Neural cell (in vitro differentiated cells): ENCODE measurements at regions not wholly inside any gene's neighbourhood (a gene's known extent, or its start where the extent isn't known, plus 50 kb on each side); places are given as distances from the start of the nearest gene placed in this dataset.

Experiments
- H2AFZ ChIP-seq: fragments of 200-600, 300-800 bp; sonication (generic), shearing (Covaris generic); 2 replicates; pipeline ENCODE4 v1.6.0; 2014; ENCODE audit warnings: low read depth, mild to moderate bottlenecking, antibody characterized with exemption, low read length, moderate library complexity
- H3F3A ChIP-seq: fragments of 200-600 bp; shearing (Covaris generic); 2 replicates; pipeline ENCODE4 v1.6.1; 2016; ENCODE audit warnings: mild to moderate bottlenecking, moderate library complexity, mixed read lengths, antibody characterized with exemption, low read length; ENCODE audit not compliant: insufficient read depth, poor library complexity, severe bottlenecking
- H3K27ac ChIP-seq: fragments of 200-600, 300-800 bp; sonication (generic), shearing (Covaris generic); 2 replicates; pipeline ENCODE4 v1.5.1; 2014; ENCODE audit warnings: mild to moderate bottlenecking, low read length, moderate library complexity
- H3K27me3 ChIP-seq: fragments of 300-800, 200-600 bp; sonication (generic), shearing (Covaris generic); 2 replicates; pipeline ENCODE4 v1.6.0; 2014; ENCODE audit warnings: mild to moderate bottlenecking, low read depth, low read length, moderate library complexity; ENCODE audit not compliant: insufficient read depth
- H3K36me3 ChIP-seq: fragments of 300-800, 200-600 bp; sonication (generic), shearing (Covaris generic); 2 replicates; pipeline ENCODE4 v1.5.1; 2014; ENCODE audit warnings: mild to moderate bottlenecking, antibody characterized with exemption, low read length, moderate library complexity; ENCODE audit not compliant: insufficient read depth
- H3K4me2 ChIP-seq: fragments of 300-800, 200-600 bp; sonication (generic), shearing (Covaris generic); 2 replicates; pipeline ENCODE4 v1.6.0; 2014; ENCODE audit warnings: mild to moderate bottlenecking, low read length
- H3K4me3 ChIP-seq: fragments of 300-800, 200-600 bp; sonication (generic), shearing (Covaris generic); 2 replicates; pipeline ENCODE4 v1.5.1; 2014; ENCODE audit warnings: mild to moderate bottlenecking, low read length, moderate library complexity
- H3K79me2 ChIP-seq: fragments of 200-600 bp; shearing (Covaris generic); replicated peaks from 2 replicates; pipeline ENCODE4 v1.6.0; 2014; ENCODE audit warnings: mild to moderate bottlenecking, low read length, moderate library complexity; ENCODE audit not compliant: insufficient read depth
- H3K9ac ChIP-seq: fragments of 300-800, 200-600 bp; sonication (generic), shearing (Covaris generic); 2 replicates; pipeline ENCODE4 v1.6.1; 2016; ENCODE audit warnings: mild to moderate bottlenecking, low read length, mixed read lengths
- H3K9me2 ChIP-seq: fragments of 200-600 bp; shearing (Covaris generic); 2 replicates; pipeline ENCODE4 v1.6.1; 2016; ENCODE audit warnings: mild to moderate bottlenecking, low read length, mixed read lengths; ENCODE audit not compliant: insufficient read depth
- H3K9me3 ChIP-seq: fragments of 200-600, 300-800 bp; sonication (generic), shearing (Covaris generic); 2 replicates; pipeline ENCODE4 v1.6.1; 2016; ENCODE audit warnings: mild to moderate bottlenecking, mixed run types, low read length, moderate library complexity, mixed read lengths
- H4K20me1 ChIP-seq: fragments of 200-600 bp; shearing (Covaris generic); 2 replicates; pipeline ENCODE4 v1.6.1; 2016; ENCODE audit warnings: mild to moderate bottlenecking, mixed run types; ENCODE audit not compliant: insufficient read depth
- CTCF ChIP-seq: fragments of 450-650 bp; IDR thresholded peaks from 2 replicates; pipeline ENCODE4 v1.5.1; 2014; ENCODE audit warnings: antibody characterized with exemption, mild to moderate bottlenecking, moderate library complexity; ENCODE audit not compliant: poor library complexity, severe bottlenecking
- EP300 ChIP-seq: fragments of 450-650 bp; conservative IDR thresholded peaks from 2 replicates; pipeline ENCODE4 v1.6.1; 2014; ENCODE audit warnings: antibody characterized with exemption, mild to moderate bottlenecking, moderate library complexity; ENCODE audit not compliant: poor library complexity, severe bottlenecking
- EZH2 ChIP-seq: fragments of 200-600, 300-800 bp; shearing (Covaris generic), sonication (generic); IDR thresholded peaks from 2 replicates; pipeline ENCODE4 v1.6.1; 2014; ENCODE audit warnings: antibody characterized with exemption, low read length, borderline replicate concordance, mild to moderate bottlenecking; ENCODE audit not compliant: insufficient read depth, poor library complexity, severe bottlenecking
- MXI1 ChIP-seq: fragments of 450-650 bp; conservative IDR thresholded peaks from 2 replicates; pipeline ENCODE4 v1.6.1; 2014; ENCODE audit warnings: antibody characterized with exemption, mild to moderate bottlenecking; ENCODE audit not compliant: poor library complexity, severe bottlenecking
- POLR2AphosphoS5 ChIP-seq: IDR thresholded peaks from 2 replicates; pipeline ENCODE4 v1.6.1; 2012
- RAD21 ChIP-seq: fragments of 450-650 bp; conservative IDR thresholded peaks from 2 replicates; pipeline ENCODE4 v1.6.1; 2014; ENCODE audit warnings: antibody characterized with exemption, mild to moderate bottlenecking, moderate library complexity
- REST ChIP-seq: IDR thresholded peaks from 2 replicates; pipeline ENCODE4 v1.6.1; 2012; ENCODE audit warnings: borderline replicate concordance
- SMC3 ChIP-seq: fragments of 450-650 bp; conservative IDR thresholded peaks from 2 replicates; pipeline ENCODE4 v1.6.1; 2014; ENCODE audit warnings: antibody characterized with exemption, mild to moderate bottlenecking, moderate library complexity; ENCODE audit not compliant: poor library complexity
- TAF1 ChIP-seq: IDR thresholded peaks from 2 replicates; pipeline ENCODE4 v1.6.1; 2012; ENCODE audit warnings: low read depth

- TF ChIP-seq TAF1 (no peak), CTCF (no peak), RAD21 (no peak), POLR2AphosphoS5 (no peak), EZH2 (no peak), REST (no peak), MXI1 (no peak), EP300 (no peak), SMC3 (no peak)
- H3K27ac ChIP-seq, result no peak overlapping the region
- H3K27me3 ChIP-seq, result no peaks in the 10 kb centered on the region
- H3K9me2 ChIP-seq, result no peaks in the 10 kb centered on the region
- H3K9ac ChIP-seq, result no peak overlapping the region
- no peaks in the 10 kb centered on the region for H3F3A ChIP-seq
- H3K9me3 ChIP-seq, result no peaks in the 10 kb centered on the region
- no peak overlapping the region for H3K4me3 ChIP-seq
- H3K79me2 ChIP-seq, result no peaks in the 10 kb centered on the region
- no peaks in the 10 kb centered on the region for H3K36me3 ChIP-seq
- H2AFZ ChIP-seq, result no peak overlapping the region
- no peak overlapping the region for H3K4me2 ChIP-seq
- no peaks in the 10 kb centered on the region for H4K20me1 ChIP-seq
These were observed 485.0 kb upstream of the FAT1 start for GRCh38 chr4:187208651-187209050.

GRCh38 chr4:187209921-187210613 lies 486.4 kb upstream of the FAT1 start:
- Histone ChIP-seq H2AFZ (no peak overlapping the region), H3K27ac (no peak overlapping the region), H3K9me3 (no peaks in the 10 kb centered on the region), H4K20me1 (no peaks in the 10 kb centered on the region), H3K27me3 (no peaks in the 10 kb centered on the region), H3K36me3 (no peaks in the 10 kb centered on the region), H3K9me2 (no peaks in the 10 kb centered on the region), H3K4me2 (no peak overlapping the region), H3K79me2 (no peaks in the 10 kb centered on the region), H3K9ac (no peak overlapping the region), H3F3A (no peaks in the 10 kb centered on the region), H3K4me3 (no peak overlapping the region)
- TF ChIP-seq EZH2, result no peak
- TF ChIP-seq SMC3, result no peak
- no peak for TF ChIP-seq MXI1
- no peak for TF ChIP-seq TAF1
